Right lung (tissue), 2 donors: ENCODE measurements at regions not wholly inside any gene's neighbourhood (a gene's known extent, or its start where the extent isn't known, plus 50 kb on each side); places are given as distances from the start of the nearest gene placed in this dataset.

Experiments used
- DNase-seq, 2 donors: peaks; one replicate each; pipeline ENCODE4 v3.0.0-alpha.2; 2013

DNA sequence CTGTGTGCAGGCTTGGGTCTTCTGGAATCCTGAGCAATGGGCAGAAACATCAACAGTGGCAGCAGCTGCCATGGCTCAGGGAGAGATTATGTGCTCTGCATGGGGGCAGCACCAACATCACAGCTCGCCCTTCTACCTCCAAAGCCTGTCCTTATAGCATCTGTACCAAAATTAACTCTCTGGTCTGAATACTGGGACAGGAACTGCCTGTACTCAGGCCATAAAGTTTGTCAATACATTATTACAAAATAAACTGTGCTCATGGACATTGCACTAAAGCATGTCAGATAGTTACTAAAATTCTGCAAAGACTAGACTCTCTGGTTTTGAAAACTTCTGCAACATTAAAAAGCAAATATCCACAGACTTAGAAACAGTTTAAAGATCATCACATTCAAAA, 91.6 kb downstream of the ZC3H11B start:
- DNase-seq, result no peak

DNA sequence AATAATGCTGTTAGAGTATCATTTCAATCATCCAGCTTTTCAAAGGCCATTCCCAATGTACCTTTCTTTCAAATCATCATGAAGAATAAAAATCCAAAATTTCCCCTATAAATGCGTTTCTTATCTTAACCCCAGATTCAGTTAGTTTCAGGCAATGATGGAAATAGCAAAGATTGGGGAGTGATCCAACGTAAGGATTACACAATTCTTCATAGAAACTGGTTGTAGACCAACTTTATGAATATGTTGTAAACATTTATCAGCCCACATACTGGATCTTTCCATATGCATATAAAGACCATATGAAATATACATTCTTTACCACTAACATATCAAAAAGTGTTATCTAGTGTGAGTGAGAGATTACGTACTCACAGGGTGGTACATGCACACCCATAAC, 92.7 kb downstream of the ZC3H11B start:
- DNase-seq, result peak in 1 of 2 donors; percentile 19

DNA sequence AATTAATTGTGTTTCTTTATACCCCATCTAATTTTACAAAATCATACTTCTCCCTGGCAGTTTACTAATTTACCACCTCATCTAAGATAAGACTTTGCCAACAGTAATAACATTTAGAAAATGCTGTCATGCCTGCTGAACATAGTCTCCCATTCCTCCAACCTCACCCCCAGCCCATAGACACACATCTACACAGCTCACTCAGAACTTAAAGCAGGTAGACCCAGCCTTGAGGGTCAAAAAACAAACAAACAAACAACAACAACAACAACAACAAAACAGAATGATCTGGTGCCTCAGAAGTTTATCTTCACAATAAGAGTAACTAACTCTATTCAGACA, 94.0 kb downstream of the ZC3H11B start:
- no peak for DNase-seq

DNA sequence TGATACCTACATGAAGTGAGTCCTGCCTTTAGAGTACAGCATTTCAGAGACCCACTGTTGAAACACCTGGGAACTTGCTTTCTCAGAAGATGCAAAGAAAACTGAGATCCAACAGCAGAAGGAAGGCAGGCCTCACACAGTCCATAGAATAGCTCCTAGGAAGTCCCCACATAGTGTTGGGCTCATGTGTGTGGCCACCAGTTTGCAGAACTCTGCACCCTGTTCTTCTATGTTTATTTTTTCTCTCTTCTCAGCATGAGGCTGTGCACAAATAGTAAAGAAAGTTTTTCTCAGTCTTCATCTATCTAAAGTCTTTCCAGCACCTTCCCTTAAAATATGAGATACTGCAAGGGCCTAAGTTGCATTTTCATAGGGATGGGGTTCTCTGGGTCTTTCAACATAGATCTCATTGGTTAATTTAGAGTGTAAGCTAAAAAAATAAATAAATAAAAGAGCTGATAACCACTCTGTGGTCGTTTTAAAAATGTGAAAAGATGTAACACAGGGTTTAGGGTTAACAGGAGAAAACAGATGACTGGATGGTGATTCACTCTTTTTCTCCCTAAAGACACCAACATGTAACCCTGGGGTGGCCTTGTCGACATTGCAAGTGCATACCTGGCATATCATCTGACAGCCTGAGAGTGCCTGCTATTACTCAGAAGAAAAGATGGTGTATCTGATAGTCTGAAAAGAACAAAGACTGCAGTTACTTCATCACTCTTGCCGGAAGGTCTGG, 94.6 kb downstream of the ZC3H11B start:
- DNase-seq, result peak in 1 of 2 donors; percentile 23

DNA sequence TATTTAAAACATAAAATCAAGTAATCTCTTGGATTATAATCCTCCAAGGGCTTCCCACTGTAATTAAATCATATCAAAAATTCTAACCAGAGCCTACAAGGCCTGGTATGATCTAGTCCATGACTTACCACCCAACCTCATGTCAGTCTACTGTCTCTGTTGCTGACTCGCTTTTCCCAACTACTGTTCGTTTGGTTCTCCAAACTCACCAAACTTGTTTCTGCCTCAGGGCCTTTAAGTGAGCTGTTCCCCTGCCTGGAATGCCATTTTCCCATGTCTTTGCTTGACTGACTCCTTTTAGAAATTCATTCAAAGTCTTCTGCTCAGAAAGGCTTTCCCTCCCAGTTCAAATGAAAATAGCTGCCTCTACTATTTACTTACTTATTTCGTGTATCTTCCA, 95.9 kb downstream of the ZC3H11B start:
- no peak for DNase-seq

DNA sequence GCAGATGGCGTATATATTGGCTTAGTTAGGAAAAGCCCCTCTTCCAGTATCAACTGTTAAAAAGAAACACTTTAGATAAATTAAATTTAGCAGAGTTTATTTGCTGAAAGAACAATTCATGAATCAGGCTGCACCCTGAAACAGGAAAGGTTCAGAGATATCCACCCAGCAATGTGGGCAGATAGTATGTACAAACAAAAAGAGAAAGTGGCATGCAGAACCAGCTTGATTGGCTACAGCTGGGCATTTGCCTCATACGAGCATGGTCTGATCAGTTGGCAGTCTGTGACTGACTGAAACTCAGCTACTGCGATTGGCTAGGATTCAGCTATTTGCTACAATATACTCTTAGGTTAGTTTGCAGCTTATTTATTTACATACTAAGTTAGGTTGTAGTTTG, 98.2 kb downstream of the ZC3H11B start:
- DNase-seq, result no peak

DNA sequence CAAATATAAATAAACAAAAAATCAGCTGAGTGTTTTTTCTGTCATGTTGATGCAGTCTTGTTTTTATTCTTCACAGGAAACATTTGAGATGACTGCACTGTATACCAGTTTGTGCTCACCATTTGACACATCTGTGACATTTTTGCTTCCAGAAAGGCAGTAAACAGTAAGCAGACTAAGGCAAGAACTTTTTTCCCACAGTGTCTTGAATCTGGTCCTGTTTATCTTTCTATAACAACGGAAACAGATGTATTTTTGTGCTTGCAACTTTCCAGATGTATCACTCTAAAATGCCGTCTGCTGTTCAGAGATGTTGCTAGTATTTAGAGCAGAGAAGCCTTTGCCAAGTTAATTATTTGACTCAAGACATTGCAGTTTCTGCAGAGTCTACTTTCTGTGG, 105.5 kb downstream of the ZC3H11B start:
- DNase-seq, result peak; percentile 65 to 71

DNA sequence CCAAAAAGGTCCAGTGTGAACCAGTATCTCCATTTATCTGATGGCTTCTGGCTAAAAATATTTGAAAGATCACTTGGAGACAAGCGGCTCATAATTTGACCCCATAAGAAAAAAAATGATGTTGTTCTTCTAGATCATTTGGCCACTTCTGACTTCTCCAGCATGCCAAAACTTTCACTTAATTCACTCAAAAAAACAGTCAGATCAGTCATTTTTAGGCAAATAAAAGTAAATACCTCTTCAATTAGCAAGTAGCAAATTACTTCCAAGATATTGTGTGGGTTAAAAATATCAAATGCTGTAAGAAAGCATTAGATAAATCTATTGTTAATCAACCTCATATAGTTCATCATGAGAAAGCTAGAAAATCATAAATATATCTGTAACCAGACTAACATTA, 106.0 kb downstream of the ZC3H11B start:
- DNase-seq, result peak; percentile 42 to 46

DNA sequence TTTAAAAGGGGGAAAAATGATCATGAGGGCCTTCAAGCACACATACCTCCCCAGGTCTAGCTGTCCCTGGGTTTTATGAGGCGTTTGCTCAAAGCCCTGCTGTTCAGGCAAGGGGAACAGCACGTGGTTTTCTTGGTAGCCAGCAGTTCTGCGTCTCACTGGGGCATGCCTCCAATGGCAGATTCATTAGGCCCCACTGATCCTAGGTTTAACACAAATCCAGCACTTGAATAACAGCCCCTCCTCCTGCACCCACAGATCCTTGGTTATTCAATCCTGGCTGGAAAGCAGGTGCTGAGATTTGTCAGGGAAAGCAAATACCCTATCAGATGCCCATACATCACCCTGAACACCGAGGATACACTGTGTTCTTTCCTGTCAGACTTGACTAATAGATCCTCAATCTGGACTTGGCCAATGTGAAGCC, 106.4 kb downstream of the ZC3H11B start:
- DNase-seq, result no peak

DNA sequence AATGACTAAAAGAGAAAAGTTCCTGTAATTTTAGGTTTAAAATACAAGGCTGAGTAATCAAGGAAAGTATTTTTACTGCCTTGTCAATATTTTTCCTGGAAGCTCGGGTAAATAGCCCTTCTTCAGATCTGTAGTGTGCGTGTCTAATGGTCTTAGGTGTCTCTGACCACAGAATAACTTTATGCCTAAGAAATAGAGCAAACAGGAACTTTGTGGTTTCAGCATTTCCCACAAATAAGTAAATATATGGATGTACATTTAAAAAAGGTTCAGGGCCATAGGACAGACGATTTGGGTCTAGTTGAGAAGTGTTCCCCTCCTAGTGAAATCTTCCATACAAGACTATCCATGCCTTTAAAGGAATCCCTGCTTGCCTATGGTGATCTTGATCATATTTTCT, 107.0 kb downstream of the ZC3H11B start:
- DNase-seq, result no peak

DNA sequence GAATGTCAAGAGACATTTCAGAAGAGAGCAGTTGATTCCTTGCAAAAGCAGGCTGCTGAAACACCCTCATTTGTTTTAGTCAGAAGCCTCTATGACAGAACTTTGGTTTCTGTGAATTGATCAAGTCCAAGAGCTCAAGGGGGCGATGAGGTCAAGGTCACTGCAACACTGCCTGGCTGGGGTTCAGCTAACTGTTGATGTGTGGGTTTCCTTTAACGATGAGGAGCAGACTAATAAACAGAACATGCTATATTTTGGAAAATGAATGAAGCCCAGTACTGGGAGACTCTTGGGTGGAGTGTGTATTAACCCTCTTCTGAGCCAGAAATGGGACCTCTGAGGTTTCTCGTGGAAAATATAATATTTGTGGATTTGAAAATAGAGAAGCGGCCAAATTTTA, 109.3 kb downstream of the ZC3H11B start:
- DNase-seq, result no peak

DNA sequence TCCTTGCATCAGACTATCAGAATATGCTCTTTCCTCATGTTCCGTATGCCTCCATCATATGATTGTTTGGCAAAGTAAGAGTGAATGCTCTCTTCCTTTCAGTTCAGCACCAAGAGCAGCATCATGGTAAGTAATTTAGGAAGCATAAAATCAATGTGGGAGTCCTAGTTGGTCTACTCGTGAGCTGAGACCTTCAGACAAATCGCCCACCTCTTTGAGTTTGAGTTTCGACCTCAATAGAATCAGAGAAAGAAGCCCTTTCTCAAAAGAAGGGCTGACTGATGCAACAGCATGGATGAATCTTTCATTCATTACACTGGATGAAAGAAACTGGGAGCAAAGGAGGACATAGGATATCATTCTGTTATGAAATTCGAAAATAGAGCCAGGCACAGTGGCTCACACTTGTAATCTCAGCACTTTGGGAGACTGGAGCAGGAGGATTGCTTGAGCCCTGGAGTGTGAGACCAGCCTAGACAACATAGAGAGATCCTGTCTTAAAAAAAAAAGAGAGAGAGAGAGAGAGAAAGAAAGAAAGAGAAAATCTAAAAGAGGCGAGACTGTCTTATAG, 112.5 kb downstream of the ZC3H11B start:
- no peak for DNase-seq

DNA sequence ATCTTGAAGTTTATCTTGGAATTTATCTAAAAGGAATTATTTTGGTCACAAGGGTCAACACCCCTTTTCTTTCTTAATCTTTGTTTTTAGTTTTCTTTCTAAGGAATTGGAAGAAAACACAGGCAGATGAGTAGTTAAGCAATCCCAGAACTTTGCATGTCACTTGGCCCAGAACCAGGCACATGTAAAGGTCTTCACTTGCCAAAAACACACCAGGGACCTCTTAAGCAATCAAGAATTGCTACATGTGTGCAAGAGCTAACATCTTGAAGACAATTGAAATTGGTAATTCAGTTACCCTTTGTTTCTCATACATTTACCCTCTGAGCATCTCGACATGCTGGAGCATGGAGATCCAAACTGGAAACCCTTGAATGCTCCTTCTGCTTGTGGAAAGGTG, 114.2 kb downstream of the ZC3H11B start:
- peak; percentile 49 to 57 for DNase-seq

DNA sequence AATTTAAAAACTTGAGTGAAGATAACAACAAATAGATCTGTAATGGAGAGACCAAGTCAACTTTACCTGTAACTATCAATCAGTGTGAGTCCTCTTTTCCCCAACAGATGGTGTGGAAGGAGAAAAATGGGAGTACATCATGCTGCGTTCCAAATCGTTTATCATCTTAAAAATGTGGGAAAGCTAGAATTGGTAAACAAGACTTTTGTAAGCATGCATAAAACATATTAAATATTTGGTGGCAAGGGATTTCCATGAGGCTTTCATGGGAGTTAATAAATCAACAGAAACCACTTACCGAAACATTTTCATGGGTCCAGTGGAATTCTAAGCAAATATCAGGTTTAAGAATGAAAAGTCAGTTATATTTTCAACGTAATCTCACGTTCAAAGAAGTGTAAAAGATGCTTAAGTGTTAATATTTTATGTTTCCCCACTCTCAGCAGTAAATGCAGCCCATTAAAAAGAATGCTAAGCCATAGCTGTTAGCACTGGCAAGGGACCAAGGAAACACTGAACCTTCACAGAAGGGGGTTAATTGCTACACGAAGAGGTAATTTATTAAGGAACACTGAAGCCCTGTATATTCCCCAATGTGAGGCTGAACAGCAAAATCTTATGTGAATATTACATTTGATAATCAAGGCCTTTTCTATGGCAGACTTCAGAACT, 117.0 kb downstream of the ZC3H11B start:
- no peak for DNase-seq

DNA sequence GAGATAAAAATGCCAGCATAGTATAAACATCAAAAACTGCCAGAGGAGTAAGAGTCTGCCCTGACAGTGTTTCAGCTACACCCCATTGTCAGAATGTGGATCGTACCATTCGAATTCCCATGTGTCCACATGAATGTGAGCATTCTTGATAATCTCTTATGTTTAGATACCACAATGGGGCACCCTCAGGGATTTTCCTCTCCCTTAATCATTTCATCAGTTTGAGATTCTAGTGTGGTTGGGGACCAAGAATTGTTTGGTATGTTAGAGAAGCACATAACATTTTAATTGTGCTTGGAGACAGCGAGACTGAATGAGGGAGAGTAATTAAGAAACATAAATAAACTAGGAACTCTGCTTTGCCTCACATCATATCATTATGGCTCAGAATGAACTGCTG, 120.2 kb downstream of the ZC3H11B start:
- DNase-seq, result peak; percentile 14 to 36

DNA sequence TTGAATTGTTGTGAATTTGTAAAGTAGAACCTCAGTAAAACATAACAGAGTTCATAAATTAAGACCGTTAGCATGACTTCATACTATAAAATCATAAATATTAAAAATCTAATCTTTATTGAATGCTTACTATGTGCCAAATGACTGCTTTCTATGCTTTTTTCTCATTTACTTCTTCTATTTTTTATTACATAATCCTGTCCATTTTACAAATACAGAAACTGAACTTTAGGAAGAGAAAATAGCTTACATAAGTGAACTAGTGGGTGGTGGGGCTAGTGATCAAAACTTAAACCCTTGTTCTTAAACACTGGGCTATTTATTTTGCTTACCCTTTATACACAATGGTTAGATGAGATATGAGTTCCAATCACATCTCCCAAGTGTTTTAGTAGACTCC, 122.3 kb downstream of the ZC3H11B start:
- no peak for DNase-seq

DNA sequence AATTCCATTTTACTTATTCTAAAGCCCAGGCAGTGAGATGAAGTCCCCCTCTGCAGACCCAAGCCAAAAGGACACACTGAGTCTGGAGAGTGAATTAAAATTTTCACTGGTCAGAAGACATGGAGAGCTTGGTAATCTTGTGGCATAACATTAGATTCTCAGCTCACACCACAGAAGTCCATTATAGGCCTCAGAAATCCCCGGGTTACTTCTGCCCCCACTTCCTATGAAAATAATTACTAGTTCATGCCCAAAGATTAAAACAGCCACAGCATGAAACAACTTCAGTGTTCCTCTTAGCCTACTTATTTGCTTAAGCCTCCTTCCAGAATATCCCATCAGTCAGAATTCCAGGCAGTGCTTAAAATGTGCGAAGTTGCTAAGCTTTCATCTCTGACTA, 123.3 kb downstream of the ZC3H11B start:
- DNase-seq, result no peak

DNA sequence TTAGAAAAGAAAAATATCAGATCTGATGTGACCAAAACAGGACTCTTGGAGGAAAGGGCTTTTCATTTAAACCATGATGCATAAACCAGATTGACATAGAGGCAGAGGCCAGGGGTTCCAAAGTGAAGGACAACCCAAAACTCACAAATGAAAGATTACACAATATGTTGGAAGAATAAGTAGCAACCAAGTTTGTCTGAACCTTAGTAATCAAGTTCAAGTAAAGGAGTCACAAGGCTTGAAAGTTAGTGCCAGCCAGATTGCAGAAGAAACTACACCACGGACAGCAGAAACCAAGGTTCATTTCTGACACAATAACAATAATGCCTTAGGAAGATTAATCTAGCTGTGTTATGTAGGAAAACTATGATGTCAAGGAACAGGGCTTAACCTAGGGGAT, 124.6 kb downstream of the ZC3H11B start:
- DNase-seq, result no peak

DNA sequence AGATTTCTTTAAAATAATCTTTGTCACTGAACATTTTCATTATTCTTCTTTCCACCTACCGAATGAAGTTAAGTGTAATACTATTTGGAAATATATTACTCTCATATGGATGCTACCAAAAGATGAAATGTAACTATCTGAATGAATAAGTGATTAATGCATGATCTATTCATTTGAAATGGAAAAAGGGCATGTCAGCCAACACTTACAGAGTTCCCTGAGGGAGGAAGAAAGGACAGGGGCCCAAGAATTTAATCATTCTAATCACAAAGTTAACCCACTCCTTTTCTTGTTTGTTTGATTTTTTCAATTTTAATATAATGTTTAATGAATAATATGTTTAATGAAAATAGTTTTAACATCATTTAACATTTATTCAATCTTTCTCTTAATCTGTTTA, 129.4 kb downstream of the ZC3H11B start:
- DNase-seq, result no peak

DNA sequence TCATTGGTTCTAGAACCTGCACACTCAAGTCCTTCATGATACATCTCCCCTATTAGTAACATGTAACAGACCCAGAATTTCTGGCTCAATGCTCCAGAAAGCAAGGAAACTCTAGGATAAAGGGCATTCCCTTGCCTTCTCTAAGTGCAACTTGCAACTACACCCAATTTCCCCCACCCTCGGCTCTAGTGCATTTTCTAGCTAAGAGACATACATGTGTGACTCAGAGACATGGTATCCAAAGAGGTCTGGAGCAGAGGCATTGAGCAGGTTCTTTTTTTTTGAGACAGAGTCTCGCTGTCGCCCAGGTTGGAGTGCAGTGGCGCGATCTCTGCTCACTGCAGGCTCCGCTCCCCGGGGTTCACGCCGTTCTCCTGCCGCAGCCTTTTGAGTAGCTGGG, 132.9 kb downstream of the ZC3H11B start:
- DNase-seq, result no peak

DNA sequence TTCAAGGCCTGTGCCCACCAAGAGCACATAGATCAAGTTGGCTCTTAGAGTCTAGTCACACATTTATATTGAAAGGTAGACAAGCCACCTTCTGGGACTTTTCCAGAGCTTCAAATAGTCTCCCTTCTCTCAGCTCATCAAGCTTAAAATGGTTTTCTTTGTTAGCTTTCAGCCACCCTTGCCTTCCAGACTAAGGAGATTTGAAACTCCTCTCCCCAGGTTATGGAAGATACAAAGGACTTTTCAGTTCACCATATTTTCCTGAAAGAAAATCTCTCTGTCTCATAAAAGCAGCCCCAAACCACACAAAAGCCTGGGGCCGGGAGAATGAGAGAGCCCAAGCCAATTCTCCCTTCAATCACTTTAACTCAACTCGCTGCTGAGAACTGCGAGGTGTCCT, 134.1 kb downstream of the ZC3H11B start:
- no peak for DNase-seq

DNA sequence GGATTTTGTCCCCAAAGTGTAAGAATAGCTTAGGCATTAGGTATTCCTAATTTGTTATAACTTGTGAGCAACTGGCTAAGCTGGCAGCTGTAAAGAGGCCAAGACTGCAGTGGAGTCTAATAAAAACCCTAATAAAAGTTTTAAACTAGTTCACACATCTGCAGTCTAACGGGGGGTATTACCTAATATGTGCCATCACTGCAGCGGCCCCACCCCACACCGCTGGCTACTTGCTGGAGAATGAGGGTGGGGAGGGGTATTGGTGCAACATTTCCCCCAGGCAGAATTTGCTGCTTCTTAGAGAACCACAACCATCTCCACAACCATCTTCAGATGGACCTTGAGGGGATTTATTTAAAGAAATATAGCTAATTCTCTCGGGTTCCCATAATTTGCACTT, 135.0 kb downstream of the ZC3H11B start:
- DNase-seq, result no peak

DNA sequence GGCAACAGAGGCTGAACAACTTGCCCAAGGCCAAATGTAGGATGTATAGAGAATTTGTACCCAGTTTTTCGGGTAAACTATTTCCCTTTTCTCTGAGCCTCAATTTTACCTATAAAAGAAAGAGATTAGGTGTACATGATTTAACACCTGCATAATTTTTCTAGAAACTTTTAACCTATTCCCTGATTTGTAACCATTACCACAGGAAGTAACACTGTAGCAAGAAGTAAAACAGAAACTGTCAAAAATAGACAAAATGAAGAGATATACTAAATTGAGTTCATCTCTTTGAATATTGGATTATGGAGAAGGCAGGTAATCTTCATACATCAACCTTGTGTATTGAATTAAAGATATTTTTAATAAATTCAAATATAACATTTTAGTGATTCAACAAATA, 136.2 kb downstream of the ZC3H11B start:
- DNase-seq, result no peak

DNA sequence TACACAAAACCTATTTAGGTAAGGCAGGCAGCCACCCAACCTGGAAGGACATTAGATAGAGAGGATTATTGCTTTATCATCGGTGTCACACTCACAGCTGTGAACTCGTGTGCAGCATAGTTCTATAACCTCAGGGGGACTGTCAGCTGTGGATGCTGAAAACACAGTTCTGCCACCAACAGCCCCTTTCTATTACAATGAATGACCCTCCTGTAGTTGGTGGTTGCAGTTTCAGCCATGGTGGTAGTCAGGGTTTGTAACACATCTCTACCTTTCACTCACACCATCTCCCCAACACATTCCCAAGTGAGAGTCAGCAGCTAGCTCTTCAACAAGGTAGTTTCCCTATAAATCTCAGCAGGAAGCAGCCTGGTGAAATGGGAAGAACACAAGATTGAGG, 136.8 kb downstream of the ZC3H11B start:
- no peak for DNase-seq
